ENCODE measurements at regions not wholly inside any gene's neighbourhood (a gene's known extent, or its start where the extent isn't known, plus 50 kb on each side); places are given as distances from the start of the nearest gene placed in this dataset.

- TF ChIP-seq ZNF687 (IDR thresholded peaks at IDR 0.05) (no peak), ETV6 (conservative IDR thresholded peaks at IDR 0.05 in 1 of 2, IDR thresholded peaks at IDR 0.05 in 1 of 2; ENCODE audit: borderline replicate concordance in 1 of 2, low read depth in 1 of 2) (no peak), NFXL1 (IDR thresholded peaks at IDR 0.05; ENCODE audit: borderline replicate concordance) (no peak), CHD2 (IDR thresholded peaks at IDR 0.05; ENCODE audit: borderline replicate concordance, low read depth, low read length) (no peak), ATF2 (IDR thresholded peaks at IDR 0.05; ENCODE audit: low read length) (no peak), NFYA (IDR thresholded peaks at IDR 0.05; ENCODE audit: borderline replicate concordance, low read depth, low read length) (no peak), DPF2 (IDR thresholded peaks at IDR 0.05) (no peak), RFX5 (IDR thresholded peaks at IDR 0.05; ENCODE audit: low read depth, low read length) (no peak), NRF1 (conservative IDR thresholded peaks at IDR 0.05; ENCODE audit: low read depth, low read length) (no peak), SMAD1 (IDR thresholded peaks at IDR 0.05; ENCODE audit: low read depth, partially characterized antibody) (no peak), HDAC6 (IDR thresholded peaks at IDR 0.05; ENCODE audit: unreplicated experiment) (no peak), E2F4 (IDR thresholded peaks at IDR 0.05; ENCODE audit: low read depth, low read length) (no peak), SP1 (IDR thresholded peaks at IDR 0.05; ENCODE audit: low read depth, low read length) (no peak)
Measured at GRCh38 chr1:82565546-82565945, 764.8 kb downstream of the ADGRL2 start (continued).
